ENCODE measurements at regions not wholly inside any gene's neighbourhood (a gene's known extent, or its start where the extent isn't known, plus 50 kb on each side); places are given as distances from the start of the nearest gene placed in this dataset.

DNA sequence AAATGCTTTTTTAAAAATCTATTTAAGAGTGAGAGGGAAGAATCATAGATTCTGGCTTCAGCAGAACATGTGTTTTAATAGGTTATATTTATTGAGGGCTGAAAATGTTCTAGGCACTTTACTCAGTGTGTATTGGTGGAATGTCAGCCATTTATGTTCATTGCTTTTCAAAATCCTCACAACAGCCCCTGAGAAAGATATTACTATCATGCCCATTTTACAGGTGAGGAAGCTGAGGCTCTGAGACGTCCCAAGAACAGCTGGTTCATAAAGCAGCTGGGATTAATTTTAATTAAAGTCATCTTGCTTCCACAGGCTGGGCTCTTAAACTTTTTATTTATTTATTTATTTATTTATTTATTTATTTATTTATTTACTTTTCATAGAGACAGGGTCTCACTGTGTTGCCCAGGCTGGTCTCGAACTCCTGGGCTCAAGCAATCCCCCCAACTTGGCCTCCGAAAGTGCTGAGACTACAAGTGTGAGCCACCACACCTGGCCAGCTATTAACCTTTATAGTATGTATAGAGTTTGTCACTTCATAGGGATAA, 364.6 kb downstream of the SHQ1 start:
- Histone ChIP-seq H3K27me3 (ENCODE audit: low read depth, low read length) (no peaks in the 10 kb centered on the region), H3K36me3 (ENCODE audit: control insufficient read depth in 1 of 2, insufficient read depth in 2 of 2, low read length in 2 of 2) (no peaks in the 10 kb centered on the region), H3K9me3 (ENCODE audit: control insufficient read depth in 1 of 2, low read length in 2 of 2) (no peaks in the 10 kb centered on the region), H3K4me1 (ENCODE audit: control insufficient read depth in 1 of 2, insufficient read depth in 2 of 2, low read length in 2 of 2) (peaks cover 0 to 10% of the 10 kb centered on the region in 2 donors), H3K27ac (ENCODE audit: low read length) (no peak overlapping the region), H3K4me3 (ENCODE audit: low read depth in 1 of 2, low read length in 2 of 2) (no peak overlapping the region)

DNA sequence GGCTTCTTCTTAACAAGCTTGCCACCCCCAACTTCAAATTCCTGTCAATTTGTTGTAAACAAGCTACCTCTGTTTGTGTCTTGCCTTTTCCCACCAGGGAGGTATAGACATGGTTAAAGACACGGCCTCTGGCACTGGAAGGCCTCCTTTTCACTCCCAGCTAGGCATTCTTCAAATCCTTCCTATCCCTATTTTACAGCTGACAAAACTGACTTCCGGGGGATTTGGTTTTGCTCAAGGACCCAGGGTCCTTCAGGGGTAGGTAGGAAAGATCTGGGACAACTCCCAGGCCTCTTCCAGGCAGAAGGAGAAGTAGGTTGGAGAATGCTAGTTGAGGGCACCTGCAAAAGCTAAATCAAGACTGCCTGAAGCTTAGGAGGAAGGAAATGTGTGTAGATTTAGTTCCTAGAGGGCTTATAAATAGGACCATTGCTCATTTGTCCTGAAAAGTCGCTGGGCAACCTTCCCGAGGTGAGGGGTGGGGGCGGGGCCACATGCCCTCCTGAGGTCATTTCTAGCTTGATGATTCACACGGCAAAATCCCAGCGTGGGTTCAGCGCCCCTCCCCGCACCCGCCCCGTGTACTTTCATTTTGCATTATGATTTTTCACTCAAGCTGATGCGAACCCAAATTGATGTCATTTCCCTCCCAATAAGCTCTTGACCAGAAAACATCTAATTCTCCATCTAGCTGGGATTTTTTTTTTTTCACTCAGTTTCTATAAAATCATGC, 365.5 kb downstream of the SHQ1 start:
- no peak overlapping the region for H3K27ac ChIP-seq (ENCODE audit: low read length)
- no peaks in the 10 kb centered on the region for H3K27me3 ChIP-seq (ENCODE audit: low read depth, low read length)
- no peaks in the 10 kb centered on the region for H3K36me3 ChIP-seq (ENCODE audit: control insufficient read depth in 1 of 2, insufficient read depth in 2 of 2, low read length in 2 of 2)
- H3K9me3 ChIP-seq (ENCODE audit: control insufficient read depth in 1 of 2, low read length in 2 of 2) = no peaks in the 10 kb centered on the region
- peaks cover 0 to 7% of the 10 kb centered on the region in 2 donors for H3K4me1 ChIP-seq (ENCODE audit: control insufficient read depth in 1 of 2, insufficient read depth in 2 of 2, low read length in 2 of 2)
- peak overlapping the region; percentile 12 to 51 for H3K4me3 ChIP-seq (ENCODE audit: low read depth in 1 of 2, low read length in 2 of 2)

DNA sequence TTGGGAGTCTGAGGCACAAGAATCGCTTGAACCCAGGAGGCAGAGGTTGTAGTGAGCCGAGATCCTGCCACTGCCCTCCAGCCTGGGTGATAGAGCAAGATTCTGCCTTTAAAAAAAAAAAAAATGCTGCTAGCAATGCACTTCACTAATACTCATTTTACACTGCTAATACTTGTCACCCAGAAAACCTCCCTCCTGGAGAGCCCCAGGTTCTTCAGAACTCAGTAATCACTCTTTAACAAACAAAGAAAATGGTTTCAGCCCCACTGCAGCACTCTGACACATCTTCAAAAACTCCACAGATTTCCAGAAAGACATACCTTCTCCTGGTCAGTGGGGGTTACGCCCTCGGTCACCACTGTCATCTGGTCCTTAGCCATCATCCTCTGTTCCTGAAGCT, 366.7 kb downstream of the SHQ1 start:
- Histone ChIP-seq H3K9me3 (ENCODE audit: control insufficient read depth in 1 of 2, low read length in 2 of 2) (no peaks in the 10 kb centered on the region), H3K27me3 (ENCODE audit: low read depth, low read length) (no peaks in the 10 kb centered on the region), H3K4me1 (ENCODE audit: control insufficient read depth in 1 of 2, insufficient read depth in 2 of 2, low read length in 2 of 2) (no peaks in the 10 kb centered on the region), H3K4me3 (ENCODE audit: low read depth in 1 of 2, low read length in 2 of 2) (no peak overlapping the region), H3K36me3 (ENCODE audit: control insufficient read depth in 1 of 2, insufficient read depth in 2 of 2, low read length in 2 of 2) (no peaks in the 10 kb centered on the region), H3K27ac (ENCODE audit: low read length) (no peak overlapping the region)

DNA sequence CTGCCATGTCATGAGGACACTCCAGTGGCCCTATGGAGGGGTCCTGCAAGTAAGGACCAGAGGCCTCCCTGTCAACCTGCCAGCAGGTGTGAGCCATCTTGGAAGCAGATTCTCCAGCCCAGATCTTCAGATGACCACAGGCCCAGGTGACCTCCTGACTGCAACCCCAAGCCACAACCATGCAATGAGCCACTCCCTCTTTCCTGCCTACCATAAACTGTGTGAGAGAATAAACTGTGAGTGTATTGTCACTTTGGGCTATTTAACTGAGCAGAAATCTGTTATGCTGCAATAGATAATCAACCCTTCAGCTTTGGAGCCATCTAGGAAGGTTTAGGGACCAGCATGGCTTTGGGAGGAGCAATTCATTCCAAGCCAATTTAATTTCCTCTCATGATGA, 367.9 kb downstream of the SHQ1 start:
- H3K4me3 ChIP-seq (ENCODE audit: low read depth in 1 of 2, low read length in 2 of 2) = no peak overlapping the region
- no peaks in the 10 kb centered on the region for H3K9me3 ChIP-seq (ENCODE audit: control insufficient read depth in 1 of 2, low read length in 2 of 2)
- H3K27me3 ChIP-seq (ENCODE audit: low read depth, low read length) = no peaks in the 10 kb centered on the region
- no peak overlapping the region for H3K27ac ChIP-seq (ENCODE audit: low read length)
- no peaks in the 10 kb centered on the region for H3K4me1 ChIP-seq (ENCODE audit: control insufficient read depth in 1 of 2, insufficient read depth in 2 of 2, low read length in 2 of 2)
- H3K36me3 ChIP-seq (ENCODE audit: control insufficient read depth in 1 of 2, insufficient read depth in 2 of 2, low read length in 2 of 2) = no peaks in the 10 kb centered on the region

- H3K4me3 ChIP-seq (ENCODE audit: low read depth in 1 of 2, low read length in 2 of 2) = no peak overlapping the region
- no peaks in the 10 kb centered on the region for H3K4me1 ChIP-seq (ENCODE audit: control insufficient read depth in 1 of 2, insufficient read depth in 2 of 2, low read length in 2 of 2)
- H3K9me3 ChIP-seq (ENCODE audit: control insufficient read depth in 1 of 2, low read length in 2 of 2) = no peaks in the 10 kb centered on the region
- H3K36me3 ChIP-seq (ENCODE audit: control insufficient read depth in 1 of 2, insufficient read depth in 2 of 2, low read length in 2 of 2) = no peaks in the 10 kb centered on the region
- no peak overlapping the region for H3K27ac ChIP-seq (ENCODE audit: low read length)
- H3K27me3 ChIP-seq (ENCODE audit: low read depth, low read length) = no peaks in the 10 kb centered on the region
Observed at GRCh38 chr3:72479651-72480215, 368.5 kb downstream of the SHQ1 start.

DNA sequence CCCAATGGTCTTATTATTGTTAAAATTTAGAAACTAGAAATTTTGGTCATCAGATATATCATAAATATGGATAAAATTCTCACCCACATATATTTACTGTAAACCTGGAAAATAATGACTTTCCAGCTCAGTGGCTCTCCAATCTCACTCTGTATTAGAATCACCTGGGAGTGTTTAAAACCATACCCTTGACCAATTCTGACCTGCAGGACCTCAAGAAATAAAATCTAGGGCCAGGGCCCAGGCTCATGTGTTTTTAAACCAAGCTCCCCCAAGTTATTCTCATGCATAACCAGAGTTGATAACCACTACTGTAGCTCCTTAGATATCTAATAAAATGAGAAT, 372.1 kb downstream of the SHQ1 start:
- Histone ChIP-seq H3K27me3 (ENCODE audit: low read depth, low read length) (no peaks in the 10 kb centered on the region), H3K4me3 (ENCODE audit: low read depth in 1 of 2, low read length in 2 of 2) (no peak overlapping the region), H3K36me3 (ENCODE audit: control insufficient read depth in 1 of 2, insufficient read depth in 2 of 2, low read length in 2 of 2) (no peaks in the 10 kb centered on the region), H3K27ac (ENCODE audit: low read length) (no peak overlapping the region), H3K4me1 (ENCODE audit: control insufficient read depth in 1 of 2, insufficient read depth in 2 of 2, low read length in 2 of 2) (no peaks in the 10 kb centered on the region), H3K9me3 (ENCODE audit: control insufficient read depth in 1 of 2, low read length in 2 of 2) (no peaks in the 10 kb centered on the region)

DNA sequence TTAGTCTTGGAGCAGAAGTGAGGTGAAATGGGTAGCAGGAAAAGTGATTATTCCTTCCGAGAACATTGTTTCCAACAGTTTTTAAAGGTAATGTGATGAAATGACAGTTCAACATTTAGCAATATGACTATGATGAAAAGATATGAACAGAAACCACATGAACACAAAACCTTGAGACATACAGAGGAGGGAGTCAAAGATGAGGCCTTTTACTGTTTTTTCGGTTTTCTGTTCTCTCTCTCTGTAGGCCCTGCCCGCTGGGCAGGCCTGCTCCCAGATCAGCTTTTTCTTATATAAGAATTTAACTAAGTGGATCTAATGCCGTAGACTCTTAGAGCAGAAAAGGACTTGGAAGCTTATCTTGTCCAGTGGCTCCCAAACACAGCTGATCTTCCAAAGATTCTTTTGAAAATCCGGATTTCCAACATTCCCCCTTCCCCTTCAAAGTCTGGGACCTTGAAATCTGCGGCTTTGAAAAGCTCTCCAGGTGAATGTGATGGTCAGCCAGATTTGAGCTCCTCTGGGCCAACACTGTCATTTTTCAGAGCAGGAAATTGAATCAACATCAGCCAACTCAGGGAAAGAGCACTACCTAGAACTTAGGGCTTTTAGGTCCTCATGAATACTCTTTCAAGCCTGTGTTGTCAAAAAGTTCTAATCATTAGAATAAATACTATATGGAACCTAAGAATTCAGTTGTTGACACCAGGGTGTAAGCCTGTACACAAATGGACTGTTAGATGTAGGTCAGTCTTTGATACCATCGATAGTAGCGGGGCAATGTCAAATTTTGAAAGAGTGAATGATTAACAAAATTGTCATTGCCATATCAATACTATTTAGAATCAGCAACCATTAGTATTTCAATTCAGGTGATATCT, 372.7 kb downstream of the SHQ1 start:
- no peaks in the 10 kb centered on the region for H3K27me3 ChIP-seq (ENCODE audit: low read depth, low read length)
- no peak overlapping the region for H3K4me3 ChIP-seq (ENCODE audit: low read depth in 1 of 2, low read length in 2 of 2)
- H3K36me3 ChIP-seq (ENCODE audit: control insufficient read depth in 1 of 2, insufficient read depth in 2 of 2, low read length in 2 of 2) = no peaks in the 10 kb centered on the region
- H3K9me3 ChIP-seq (ENCODE audit: control insufficient read depth in 1 of 2, low read length in 2 of 2) = no peaks in the 10 kb centered on the region
- no peaks in the 10 kb centered on the region for H3K4me1 ChIP-seq (ENCODE audit: control insufficient read depth in 1 of 2, insufficient read depth in 2 of 2, low read length in 2 of 2)
- no peak overlapping the region for H3K27ac ChIP-seq (ENCODE audit: low read length)

- Histone ChIP-seq H3K36me3 (ENCODE audit: control insufficient read depth in 1 of 2, insufficient read depth in 2 of 2, low read length in 2 of 2) (no peaks in the 10 kb centered on the region), H3K27me3 (ENCODE audit: low read depth, low read length) (no peaks in the 10 kb centered on the region), H3K4me1 (ENCODE audit: control insufficient read depth in 1 of 2, insufficient read depth in 2 of 2, low read length in 2 of 2) (no peaks in the 10 kb centered on the region), H3K9me3 (ENCODE audit: control insufficient read depth in 1 of 2, low read length in 2 of 2) (no peaks in the 10 kb centered on the region), H3K27ac (ENCODE audit: low read length) (no peak overlapping the region), H3K4me3 (ENCODE audit: low read depth in 1 of 2, low read length in 2 of 2) (no peak overlapping the region)
Observed at GRCh38 chr3:72474775-72475174, 373.5 kb downstream of the SHQ1 start.

DNA sequence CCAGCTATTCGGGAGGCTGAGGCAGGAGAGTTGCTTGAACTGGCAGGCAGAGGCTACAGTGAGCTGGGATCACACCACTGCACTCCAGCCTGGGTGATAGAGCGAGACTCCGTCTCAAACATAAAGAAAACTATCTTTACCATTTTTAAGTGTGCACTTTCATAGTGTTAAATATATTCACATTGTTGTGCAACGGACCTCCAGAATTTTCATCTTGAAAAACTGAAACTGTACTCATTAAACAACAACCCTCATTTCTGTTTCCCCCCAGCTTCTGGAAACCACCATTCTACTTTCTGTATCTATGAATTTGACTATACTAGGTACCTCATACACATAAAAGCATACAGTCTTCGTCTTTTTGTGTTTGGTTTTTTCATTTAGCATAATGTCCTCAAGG, 375.1 kb downstream of the SHQ1 start:
- Histone ChIP-seq H3K4me3 (ENCODE audit: low read depth in 1 of 2, low read length in 2 of 2) (no peak overlapping the region), H3K4me1 (ENCODE audit: control insufficient read depth in 1 of 2, insufficient read depth in 2 of 2, low read length in 2 of 2) (no peaks in the 10 kb centered on the region), H3K27ac (ENCODE audit: low read length) (no peak overlapping the region), H3K36me3 (ENCODE audit: control insufficient read depth in 1 of 2, insufficient read depth in 2 of 2, low read length in 2 of 2) (no peaks in the 10 kb centered on the region), H3K27me3 (ENCODE audit: low read depth, low read length) (no peaks in the 10 kb centered on the region), H3K9me3 (ENCODE audit: control insufficient read depth in 1 of 2, low read length in 2 of 2) (no peaks in the 10 kb centered on the region)

- Histone ChIP-seq H3K9me3 (ENCODE audit: control insufficient read depth in 1 of 2, low read length in 2 of 2) (no peaks in the 10 kb centered on the region), H3K4me1 (ENCODE audit: control insufficient read depth in 1 of 2, insufficient read depth in 2 of 2, low read length in 2 of 2) (peaks cover 0 to under 1% of the 10 kb centered on the region in 2 donors), H3K4me3 (ENCODE audit: low read depth in 1 of 2, low read length in 2 of 2) (no peak overlapping the region), H3K27ac (ENCODE audit: low read length) (no peak overlapping the region), H3K27me3 (ENCODE audit: low read depth, low read length) (no peaks in the 10 kb centered on the region), H3K36me3 (ENCODE audit: control insufficient read depth in 1 of 2, insufficient read depth in 2 of 2, low read length in 2 of 2) (no peaks in the 10 kb centered on the region)
Observed at GRCh38 chr3:72470904-72471417, 377.3 kb downstream of the SHQ1 start.

DNA sequence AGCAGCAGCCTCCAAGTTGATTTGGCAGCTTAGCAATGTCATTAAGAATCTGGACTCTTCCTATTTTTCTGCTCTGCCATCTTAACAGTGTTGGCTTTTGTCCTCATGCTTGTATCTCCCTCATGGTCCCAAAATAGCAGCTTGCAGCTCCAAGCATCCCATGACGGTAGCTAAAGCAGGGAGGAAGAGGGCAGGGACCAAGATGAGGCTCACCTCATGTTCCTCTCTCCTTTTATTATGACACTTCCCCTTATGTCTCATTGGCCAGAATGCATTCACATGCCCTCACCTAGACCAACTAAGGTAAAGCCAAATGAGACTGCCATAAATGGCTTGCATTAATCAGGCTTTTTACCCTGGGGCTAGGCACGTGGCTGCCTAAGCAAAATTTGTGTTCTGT, 382.4 kb downstream of the SHQ1 start:
- Histone ChIP-seq H3K36me3 (ENCODE audit: control insufficient read depth in 1 of 2, insufficient read depth in 2 of 2, low read length in 2 of 2) (no peaks in the 10 kb centered on the region), H3K27me3 (ENCODE audit: low read depth, low read length) (no peaks in the 10 kb centered on the region), H3K4me1 (ENCODE audit: control insufficient read depth in 1 of 2, insufficient read depth in 2 of 2, low read length in 2 of 2) (peaks cover 0 to 3% of the 10 kb centered on the region in 2 donors), H3K27ac (ENCODE audit: low read length) (no peak overlapping the region), H3K4me3 (ENCODE audit: low read depth in 1 of 2, low read length in 2 of 2) (no peak overlapping the region), H3K9me3 (ENCODE audit: control insufficient read depth in 1 of 2, low read length in 2 of 2) (no peaks in the 10 kb centered on the region)
